ENCODE measurements at regions not wholly inside any gene's neighbourhood (a gene's known extent, or its start where the extent isn't known, plus 50 kb on each side); places are given as distances from the start of the nearest gene placed in this dataset.

DNA sequence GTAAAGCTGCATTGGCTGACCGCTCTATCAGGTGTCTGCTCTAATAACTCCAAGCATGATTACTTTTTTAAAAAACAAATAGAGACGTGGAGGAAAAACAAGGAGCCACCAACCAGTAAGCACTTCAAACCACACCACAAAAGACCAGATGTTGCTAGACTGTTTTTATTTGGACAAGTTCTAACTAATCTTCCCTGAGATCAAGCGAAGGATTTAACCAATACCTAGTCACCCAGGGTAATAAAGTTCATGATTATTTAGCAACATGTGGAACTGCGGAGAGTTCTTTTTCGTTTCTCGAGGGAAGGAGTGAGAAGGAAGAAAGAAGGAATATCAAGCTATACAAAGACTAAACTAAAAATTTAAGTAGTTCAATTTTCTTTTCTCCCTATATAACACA is 288.1 kb downstream of the DUSP6 start:
- Histone ChIP-seq H3F3A (ENCODE audit: low read depth) (peaks cover 15% of the 10 kb centered on the region), H2AFZ (replicated peaks) (no peak overlapping the region), H3K79me2 (ENCODE audit: low read depth) (no peaks in the 10 kb centered on the region), H3K27ac (no peak overlapping the region), H3K4me1 (peaks cover 22% of the 10 kb centered on the region), H3K27me3 (no peaks in the 10 kb centered on the region), H4K20me1 (ENCODE audit: low read depth) (no peaks in the 10 kb centered on the region), H3K4me3 (no peak overlapping the region), H3K36me3 (no peaks in the 10 kb centered on the region), H3K4me2 (no peak overlapping the region), H3K9ac (no peak overlapping the region), H3K9me3 (ENCODE audit: low read depth) (no peaks in the 10 kb centered on the region)
- no peak for DNase-seq (ENCODE audit: low spot score)
- H3K4me1 Mint-ChIP-seq: peaks cover 26% of the 10 kb centered on the region
- TF ChIP-seq EZH2 (IDR thresholded peaks at IDR 0.05) (no peak), EZH2phosphoT487 (IDR thresholded peaks at IDR 0.05) (no peak)
- TF ChIP-seq, protein P1, sequence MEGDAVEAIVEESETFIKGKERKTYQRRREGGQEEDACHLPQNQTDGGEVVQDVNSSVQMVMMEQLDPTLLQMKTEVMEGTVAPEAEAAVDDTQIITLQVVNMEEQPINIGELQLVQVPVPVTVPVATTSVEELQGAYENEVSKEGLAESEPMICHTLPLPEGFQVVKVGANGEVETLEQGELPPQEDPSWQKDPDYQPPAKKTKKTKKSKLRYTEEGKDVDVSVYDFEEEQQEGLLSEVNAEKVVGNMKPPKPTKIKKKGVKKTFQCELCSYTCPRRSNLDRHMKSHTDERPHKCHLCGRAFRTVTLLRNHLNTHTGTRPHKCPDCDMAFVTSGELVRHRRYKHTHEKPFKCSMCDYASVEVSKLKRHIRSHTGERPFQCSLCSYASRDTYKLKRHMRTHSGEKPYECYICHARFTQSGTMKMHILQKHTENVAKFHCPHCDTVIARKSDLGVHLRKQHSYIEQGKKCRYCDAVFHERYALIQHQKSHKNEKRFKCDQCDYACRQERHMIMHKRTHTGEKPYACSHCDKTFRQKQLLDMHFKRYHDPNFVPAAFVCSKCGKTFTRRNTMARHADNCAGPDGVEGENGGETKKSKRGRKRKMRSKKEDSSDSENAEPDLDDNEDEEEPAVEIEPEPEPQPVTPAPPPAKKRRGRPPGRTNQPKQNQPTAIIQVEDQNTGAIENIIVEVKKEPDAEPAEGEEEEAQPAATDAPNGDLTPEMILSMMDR (IDR thresholded peaks at IDR 0.05): no peak
- no peak overlapping the region for H3K27ac Mint-ChIP-seq
- peaks cover 3% of the 10 kb centered on the region for H3K9me3 Mint-ChIP-seq
- no peak overlapping the region for H3K4me3 Mint-ChIP-seq
- no peaks in the 10 kb centered on the region for H3K36me3 Mint-ChIP-seq
- H3K27me3 Mint-ChIP-seq (ENCODE audit: insufficient read depth, low read depth): no peaks in the 10 kb centered on the region

DNA sequence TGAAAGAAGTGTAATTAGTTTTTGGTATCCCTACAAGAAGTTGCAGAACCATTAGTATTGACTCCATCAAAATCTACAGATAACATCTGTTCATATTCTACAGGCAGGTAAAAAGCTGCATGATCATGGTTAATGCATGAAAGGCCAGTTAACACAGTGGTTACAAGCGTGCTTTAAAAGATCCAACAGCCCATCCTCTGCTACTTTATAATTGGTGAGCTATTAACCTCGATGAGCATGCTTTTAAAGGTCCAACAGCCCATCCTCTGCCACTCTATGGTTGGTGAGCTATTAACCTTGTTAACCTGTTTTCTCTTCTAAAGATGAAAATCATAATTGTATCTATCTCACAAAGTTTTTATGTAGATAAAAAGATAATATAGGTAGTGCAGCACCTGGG is 289.3 kb downstream of the DUSP6 start:
- peaks cover 36% of the 10 kb centered on the region for H3K4me1 Mint-ChIP-seq
- no peaks in the 10 kb centered on the region for H4K20me1 ChIP-seq (ENCODE audit: low read depth)
- H3K4me1 ChIP-seq: peaks cover 31% of the 10 kb centered on the region
- no peak overlapping the region for H3K4me2 ChIP-seq
- H3K4me3 Mint-ChIP-seq: no peak overlapping the region
- no peak overlapping the region for H3K27ac ChIP-seq
- H3K27me3 ChIP-seq: no peaks in the 10 kb centered on the region
- TF ChIP-seq EZH2 (IDR thresholded peaks at IDR 0.05) (no peak), EZH2phosphoT487 (IDR thresholded peaks at IDR 0.05) (no peak)
- TF ChIP-seq, protein P1 (IDR thresholded peaks at IDR 0.05): no peak
- no peaks in the 10 kb centered on the region for H3K36me3 Mint-ChIP-seq
- no peak overlapping the region for H3K27ac Mint-ChIP-seq
- no peaks in the 10 kb centered on the region for H3K79me2 ChIP-seq (ENCODE audit: low read depth)
- H2AFZ ChIP-seq (replicated peaks): no peak overlapping the region
- no peak overlapping the region for H3K9ac ChIP-seq
- H3F3A ChIP-seq (ENCODE audit: low read depth): peaks cover 16% of the 10 kb centered on the region
- H3K4me3 ChIP-seq: no peak overlapping the region
- H3K9me3 Mint-ChIP-seq: peaks cover 3% of the 10 kb centered on the region
- no peaks in the 10 kb centered on the region for H3K9me3 ChIP-seq (ENCODE audit: low read depth)
- peaks cover 3% of the 10 kb centered on the region for H3K27me3 Mint-ChIP-seq (ENCODE audit: insufficient read depth, low read depth)
- no peaks in the 10 kb centered on the region for H3K36me3 ChIP-seq
- DNase-seq (ENCODE audit: low spot score): no peak

DNA sequence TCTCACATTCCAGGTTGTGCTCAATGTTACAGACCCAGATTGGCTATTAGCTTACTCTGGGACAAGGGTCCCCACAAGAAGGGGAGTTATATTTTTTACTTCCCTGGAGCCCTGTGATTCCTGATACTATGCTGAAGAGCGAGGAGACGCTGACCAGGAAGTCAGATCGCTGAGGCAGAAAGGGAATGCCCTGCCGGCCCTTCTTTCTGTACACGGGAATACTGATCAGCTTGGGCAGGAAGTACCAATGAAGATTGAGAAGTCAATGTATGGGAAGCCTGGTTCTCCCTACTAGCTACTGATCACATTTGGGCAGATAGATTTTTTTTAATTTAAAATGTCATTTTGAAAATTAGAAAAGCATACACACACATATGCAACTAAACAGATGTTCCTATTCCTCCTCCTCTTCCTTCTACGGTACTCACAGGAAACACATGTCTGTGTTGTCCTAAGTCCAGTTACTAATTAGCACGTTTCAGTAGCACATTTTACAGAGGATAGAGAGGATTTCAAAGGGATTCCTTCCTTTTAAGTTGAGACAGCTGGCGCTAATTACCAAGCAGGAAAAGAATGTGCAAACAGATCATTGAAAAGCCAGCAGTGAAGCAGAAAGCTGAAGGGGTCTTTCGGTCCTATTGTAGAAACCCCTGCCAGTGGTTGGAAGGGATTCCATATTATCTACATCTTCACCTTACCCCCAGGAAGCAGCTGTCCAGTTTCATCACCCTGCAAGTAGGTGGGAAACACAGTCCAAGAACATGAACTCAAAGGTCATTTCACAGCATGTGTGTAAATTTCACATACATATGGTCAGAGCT is 292.4 kb downstream of the DUSP6 start:
- no peaks in the 10 kb centered on the region for H4K20me1 ChIP-seq (ENCODE audit: low read depth)
- Mint-ChIP-seq H3K36me3 (no peaks in the 10 kb centered on the region), H3K27me3 (ENCODE audit: insufficient read depth, low read depth) (peaks cover 5% of the 10 kb centered on the region), H3K4me3 (no peak overlapping the region), H3K27ac (peak overlapping the region; percentile 48), H3K9me3 (no peaks in the 10 kb centered on the region), H3K4me1 (peaks cover 37% of the 10 kb centered on the region)
- H2AFZ ChIP-seq (replicated peaks): no peak overlapping the region
- peaks cover 37% of the 10 kb centered on the region for H3K4me1 ChIP-seq
- H3F3A ChIP-seq (ENCODE audit: low read depth): peaks cover 16% of the 10 kb centered on the region
- H3K79me2 ChIP-seq (ENCODE audit: low read depth): no peaks in the 10 kb centered on the region
- H3K9me3 ChIP-seq (ENCODE audit: low read depth): no peaks in the 10 kb centered on the region
- DNase-seq (ENCODE audit: low spot score): peak; percentile 83
- peak overlapping the region; percentile 85 for H3K27ac ChIP-seq
- H3K4me3 ChIP-seq: peak overlapping the region; percentile 5
- H3K36me3 ChIP-seq: no peaks in the 10 kb centered on the region
- H3K9ac ChIP-seq: no peak overlapping the region
- H3K4me2 ChIP-seq: peak overlapping the region; percentile 38
- TF ChIP-seq EZH2phosphoT487 (IDR thresholded peaks at IDR 0.05) (peak; percentile 76), EZH2 (IDR thresholded peaks at IDR 0.05) (no peak)
- H3K27me3 ChIP-seq: no peaks in the 10 kb centered on the region

DNA sequence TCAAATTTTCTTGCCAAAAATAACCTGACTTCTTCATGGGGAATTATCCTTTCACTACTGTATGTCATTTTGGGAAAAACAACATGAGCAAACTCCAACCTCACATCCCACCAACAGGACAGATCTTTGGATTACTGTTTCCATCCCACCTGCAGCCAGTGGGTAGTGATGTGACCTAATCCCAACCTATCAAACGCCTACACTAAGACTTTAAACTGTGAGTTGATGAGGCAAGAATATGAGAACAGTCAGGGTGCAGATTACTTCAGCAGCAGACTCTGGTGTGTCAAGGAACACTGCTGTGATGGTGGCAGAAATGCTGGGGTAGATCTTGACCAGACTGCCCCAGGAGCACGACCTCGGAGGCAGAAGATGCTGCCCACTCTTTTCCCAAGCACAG is 293.2 kb downstream of the DUSP6 start:
- Histone ChIP-seq H3K4me2 (peak overlapping the region; percentile 38), H3K4me3 (no peak overlapping the region), H3K9ac (no peak overlapping the region), H3F3A (ENCODE audit: low read depth) (peaks cover 16% of the 10 kb centered on the region), H3K4me1 (peaks cover 39% of the 10 kb centered on the region), H3K79me2 (ENCODE audit: low read depth) (no peaks in the 10 kb centered on the region), H3K27ac (peak overlapping the region; percentile 85), H3K36me3 (no peaks in the 10 kb centered on the region), H3K27me3 (no peaks in the 10 kb centered on the region), H4K20me1 (ENCODE audit: low read depth) (no peaks in the 10 kb centered on the region), H3K9me3 (ENCODE audit: low read depth) (no peaks in the 10 kb centered on the region), H2AFZ (replicated peaks) (no peak overlapping the region)
- H3K9me3 Mint-ChIP-seq: no peaks in the 10 kb centered on the region
- H3K36me3 Mint-ChIP-seq: no peaks in the 10 kb centered on the region
- H3K4me1 Mint-ChIP-seq: peaks cover 40% of the 10 kb centered on the region
- no peak overlapping the region for H3K4me3 Mint-ChIP-seq
- TF ChIP-seq EZH2phosphoT487 (IDR thresholded peaks at IDR 0.05) (no peak), EZH2 (IDR thresholded peaks at IDR 0.05) (no peak)
- TF ChIP-seq, protein P1 (IDR thresholded peaks at IDR 0.05): no peak
- no peak for DNase-seq (ENCODE audit: low spot score)
- H3K27ac Mint-ChIP-seq: no peak overlapping the region
- peaks cover 5% of the 10 kb centered on the region for H3K27me3 Mint-ChIP-seq (ENCODE audit: insufficient read depth, low read depth)
